Testis (tissue), 2 donors: ENCODE measurements at regions not wholly inside any gene's neighbourhood (a gene's known extent, or its start where the extent isn't known, plus 50 kb on each side); places are given as distances from the start of the nearest gene placed in this dataset.

Source experiments
- DNase-seq: peaks from one replicate; pipeline ENCODE4 v3.0.0-alpha.2; 2019
- H3K27ac ChIP-seq, 2 donors: fragments of 200-600 bp; sonication (generic); one replicate each; pipeline ENCODE4 v1.5.1; 2019
- H3K27me3 ChIP-seq: fragments of 200-600 bp; sonication (generic); one replicate; pipeline ENCODE4 v1.5.1; 2019
- H3K36me3 ChIP-seq: fragments of 200-600 bp; sonication (generic); one replicate; pipeline ENCODE4 v1.5.1; 2017; ENCODE audit warnings: low read depth; ENCODE audit errors: missing control alignments
- H3K4me1 ChIP-seq: fragments of 200-600 bp; sonication (generic); one replicate; pipeline ENCODE4 v1.5.1; 2019
- H3K4me3 ChIP-seq, 2 donors: fragments of 200-600 bp; sonication (generic); one replicate each; pipeline ENCODE4 v1.5.1; 2017 to 2019
- H3K9me3 ChIP-seq: fragments of 200-600 bp; sonication (generic); one replicate; pipeline ENCODE4 v1.5.1; 2017
- CTCF ChIP-seq, 3 experiments: fragments of 450-650 bp in 2 of 3; fragments of 200-600 bp in 1 of 3; sonication (generic) in 1 of 3; IDR thresholded peaks; one replicate each; pipeline ENCODE4 v1.5.1; 2016 to 2019; ENCODE audit warnings: antibody characterized with exemption in 3 of 3, mild to moderate bottlenecking in 2 of 3, moderate library complexity in 1 of 3
- POLR2A ChIP-seq: fragments of 450-650 bp; IDR thresholded peaks from one replicate; pipeline ENCODE4 v1.6.1; 2017; ENCODE audit warnings: antibody characterized with exemption, mild to moderate bottlenecking, moderate library complexity
- WGBS, 2 donors: methylation state at CpG; one replicate each; pipeline ENCODE4 v1.1.5; 2018; 5-methylcytosine and 5-hydroxymethylcytosine counted together
- intact Hi-C: fragments of 100-400 bp; cut with DNase I; formaldehyde crosslinking; loops from one replicate; pipeline ENCODE4 v1.15.1; 2023; ENCODE audit warnings: low total_unique reads

- intact Hi-C loops, result no loop called here
- TF ChIP-seq CTCF (IDR thresholded peaks at IDR 0.05) (no peak), POLR2A (no peak)
- no peaks in the 10 kb centered on the region for H3K27me3 ChIP-seq
- H3K4me1 ChIP-seq, result no peaks in the 10 kb centered on the region
- H3K27ac ChIP-seq, result no peak overlapping the region
- H3K9me3 ChIP-seq, result no peaks in the 10 kb centered on the region
- no peak for DNase-seq
- no peak overlapping the region for H3K4me3 ChIP-seq
- no peaks in the 10 kb centered on the region for H3K36me3 ChIP-seq
- 91% methylated on average over 12 of the region's 12 CpGs for WGBS, 2 donors
Measured at GRCh38 chr5:174235221-174236011, 189.9 kb downstream of the NSG2 start.

DNA sequence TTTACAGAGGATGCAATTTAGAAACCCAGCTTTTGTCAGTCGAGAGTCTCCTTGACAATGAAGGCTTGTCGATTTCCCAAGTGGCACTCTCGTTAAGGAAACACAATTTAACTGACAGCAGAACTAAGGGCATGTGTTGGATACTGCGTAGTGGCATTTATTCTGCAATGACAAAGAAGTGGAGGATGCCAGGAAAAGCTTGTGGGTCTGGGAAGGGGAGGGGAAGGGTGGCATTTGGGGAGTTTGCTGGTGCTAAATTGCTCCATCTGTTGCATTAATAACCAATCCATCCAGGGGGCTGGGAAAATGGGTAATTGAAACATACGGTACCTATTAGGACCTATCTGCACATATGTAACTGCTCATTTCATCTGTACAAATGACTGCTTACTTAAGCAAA is 190.6 kb downstream of the NSG2 start:
- DNase-seq, result no peak
- Histone ChIP-seq H3K27ac (no peak overlapping the region), H3K4me1 (no peaks in the 10 kb centered on the region), H3K36me3 (no peaks in the 10 kb centered on the region), H3K27me3 (no peaks in the 10 kb centered on the region), H3K9me3 (no peaks in the 10 kb centered on the region), H3K4me3 (no peak overlapping the region)
- intact Hi-C loops, result no loop called here
- 73 to 92% methylated on average over 5 of the region's 5 CpGs for WGBS, 2 donors
- TF ChIP-seq POLR2A, result no peak
- no peak for TF ChIP-seq CTCF (IDR thresholded peaks at IDR 0.05)

- H3K27me3 ChIP-seq, result no peaks in the 10 kb centered on the region
- no peaks in the 10 kb centered on the region for H3K9me3 ChIP-seq
- no peaks in the 10 kb centered on the region for H3K4me1 ChIP-seq
- no peak for DNase-seq
- TF ChIP-seq POLR2A (no peak), CTCF (IDR thresholded peaks at IDR 0.05) (no peak)
- intact Hi-C loops, result no loop called here
- 72 to 91% methylated on average over 2 to 4 of the region's 4 CpGs for WGBS, 2 donors
- H3K36me3 ChIP-seq, result no peaks in the 10 kb centered on the region
- H3K4me3 ChIP-seq, result no peak overlapping the region
- no peak overlapping the region for H3K27ac ChIP-seq
Measured at GRCh38 chr5:174239718-174240117, 194.2 kb downstream of the NSG2 start.

DNA sequence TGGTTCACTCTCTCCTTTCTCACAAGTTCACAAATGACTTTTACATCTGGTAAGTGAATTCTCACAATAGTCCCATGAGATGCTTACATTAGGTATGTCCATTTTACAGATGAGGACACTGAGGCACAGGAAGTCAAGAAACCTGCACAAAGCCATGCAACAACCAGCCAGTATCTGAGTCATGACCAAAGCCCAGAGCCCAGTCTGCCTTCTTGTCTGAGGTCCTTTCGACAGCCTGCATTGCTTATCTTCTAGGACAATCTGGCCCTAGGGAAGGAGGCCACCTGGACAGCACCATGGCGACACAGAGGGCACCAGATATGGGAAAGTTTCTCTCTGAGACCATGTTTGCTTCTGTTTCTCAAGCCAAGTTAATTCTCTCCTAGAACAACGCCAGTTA is 197.1 kb downstream of the NSG2 start:
- Histone ChIP-seq H3K9me3 (no peaks in the 10 kb centered on the region), H3K27me3 (no peaks in the 10 kb centered on the region), H3K27ac (no peak overlapping the region), H3K4me3 (no peak overlapping the region), H3K4me1 (no peaks in the 10 kb centered on the region), H3K36me3 (no peaks in the 10 kb centered on the region)
- TF ChIP-seq POLR2A (no peak), CTCF (IDR thresholded peaks at IDR 0.05) (no peak)
- intact Hi-C loops, result no loop called here
- DNase-seq, result no peak
- WGBS, 2 donors, result 88 to 96% methylated on average over 3 of the region's 3 CpGs

GRCh38 chr5:174243904-174244303 is 198.4 kb downstream of the NSG2 start:
- intact Hi-C loops, result no loop called here
- no peaks in the 10 kb centered on the region for H3K9me3 ChIP-seq
- no peaks in the 10 kb centered on the region for H3K4me1 ChIP-seq
- H3K4me3 ChIP-seq, result no peak overlapping the region
- 77 to 84% methylated on average over 2 of the region's 2 CpGs for WGBS, 2 donors
- H3K36me3 ChIP-seq, result no peaks in the 10 kb centered on the region
- TF ChIP-seq POLR2A, result no peak
- TF ChIP-seq CTCF (IDR thresholded peaks at IDR 0.05), result no peak
- DNase-seq, result no peak
- H3K27ac ChIP-seq, result no peak overlapping the region
- H3K27me3 ChIP-seq, result no peaks in the 10 kb centered on the region
